ENCODE measurements at regions not wholly inside any gene's neighbourhood (a gene's known extent, or its start where the extent isn't known, plus 50 kb on each side); places are given as distances from the start of the nearest gene placed in this dataset.

DNA sequence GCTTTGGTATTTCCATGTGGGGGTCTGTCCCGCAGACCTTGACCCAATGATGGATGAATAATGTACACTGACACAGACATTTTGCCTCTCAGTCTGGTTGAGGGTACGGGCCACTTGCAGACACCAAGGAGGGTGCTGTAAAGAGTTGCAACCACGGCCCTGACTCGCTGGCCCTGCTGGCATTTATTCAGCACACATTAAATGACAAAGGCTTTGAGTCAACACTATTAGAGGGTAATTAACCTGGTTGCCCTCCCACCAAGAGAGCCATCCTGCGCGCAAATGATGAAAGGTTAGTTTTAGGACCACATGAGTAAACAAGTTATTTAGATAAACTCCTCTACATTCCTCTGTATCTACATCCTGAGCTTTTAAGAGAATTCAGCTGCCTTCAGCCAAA, 308.9 kb upstream of the MMS22L start:
- no peak for DNase-seq

DNA sequence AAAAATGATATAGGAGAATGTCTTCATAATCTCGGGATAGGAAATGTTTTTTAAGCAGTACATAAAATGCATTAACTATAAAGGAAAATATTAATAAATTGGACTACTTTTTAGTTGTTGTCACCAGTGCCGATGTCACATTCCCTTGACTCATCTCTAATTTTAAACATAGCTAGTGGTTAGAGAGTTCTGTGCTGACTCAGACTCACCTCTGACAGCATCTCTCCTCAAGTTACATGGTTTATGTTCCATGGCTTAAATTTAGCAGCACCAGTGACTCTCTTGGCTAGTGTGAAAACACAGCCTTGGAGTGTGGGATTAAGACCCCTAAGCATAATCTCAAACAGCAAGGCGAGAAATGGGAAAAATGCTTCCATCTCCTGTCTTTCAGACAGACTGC, 311.8 kb upstream of the MMS22L start:
- no peak for DNase-seq

DNA sequence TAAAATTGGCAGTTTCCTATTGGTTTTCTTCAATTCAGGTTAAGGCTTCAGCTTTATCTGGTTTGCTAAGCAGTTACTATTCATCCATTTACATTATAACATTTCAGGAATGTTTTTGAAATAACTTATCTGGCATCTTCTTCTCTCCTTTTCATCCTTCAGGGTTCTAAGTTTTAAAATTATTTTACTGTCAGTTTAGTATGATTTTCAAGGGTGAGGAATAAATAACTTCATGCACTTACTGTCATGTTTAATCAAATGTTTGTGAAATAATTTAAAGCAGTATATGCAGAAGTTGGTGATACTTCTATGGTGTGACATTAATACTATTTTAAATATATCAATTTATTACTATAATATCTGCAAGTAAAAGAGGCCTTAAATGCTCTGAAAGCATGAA, 338.1 kb upstream of the MMS22L start:
- DNase-seq = no peak

DNA sequence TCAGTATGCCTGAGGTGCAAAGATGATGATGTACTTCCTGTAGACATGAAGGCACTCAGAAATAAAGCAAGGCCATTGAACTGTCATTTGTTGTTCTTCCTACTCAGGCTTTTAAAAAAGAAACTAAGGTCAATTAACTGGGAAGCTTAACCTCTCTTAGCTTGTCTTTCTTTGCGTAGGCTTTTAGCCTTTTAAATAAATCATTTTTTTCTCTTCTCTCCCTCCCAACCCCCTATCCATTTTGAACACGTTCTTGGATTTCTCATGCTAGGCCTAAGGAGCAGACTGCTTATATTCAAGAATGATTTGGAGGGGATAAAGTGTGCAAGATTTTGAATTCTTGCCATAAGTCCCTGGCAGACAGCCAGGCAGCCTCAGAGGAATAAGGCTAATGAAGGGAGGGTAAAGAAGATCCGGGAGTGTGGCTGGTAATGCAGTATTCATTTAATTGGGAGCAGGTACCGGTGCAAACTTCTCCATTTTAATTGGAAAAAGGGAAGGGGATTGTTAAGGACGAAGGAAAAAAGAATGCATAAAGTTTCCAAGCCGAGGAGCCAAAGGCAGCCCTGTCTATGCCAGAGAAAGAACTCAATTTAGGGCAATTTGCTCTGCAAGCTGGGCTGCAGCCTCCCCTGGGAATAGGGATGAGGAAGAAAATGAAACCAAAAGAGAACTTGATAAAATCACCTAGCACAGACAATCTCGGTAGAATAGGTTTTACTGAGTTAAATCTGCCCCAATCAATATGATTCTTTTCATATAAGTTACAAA, 343.8 kb upstream of the MMS22L start:
- peak; percentile 57 to 58 for DNase-seq

DNA sequence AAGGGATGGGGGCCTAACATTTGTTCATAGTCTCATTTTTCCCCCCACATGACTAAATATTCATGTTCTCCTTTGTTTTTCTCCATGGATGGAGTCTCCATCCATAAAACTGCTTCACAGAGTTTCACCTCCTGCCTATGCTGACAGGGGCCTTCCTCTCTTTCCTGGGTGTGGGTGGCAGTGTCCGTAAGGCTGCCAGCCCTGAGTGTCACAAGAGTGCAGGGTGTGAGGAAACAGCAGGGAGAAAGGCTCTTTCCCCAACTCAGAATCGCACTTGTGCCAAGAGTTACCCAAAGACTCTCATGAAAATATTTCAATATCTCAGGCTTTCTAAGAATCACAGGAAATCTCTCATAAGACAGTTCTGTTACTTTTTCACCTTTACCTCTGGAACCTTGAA, 346.2 kb upstream of the MMS22L start:
- DNase-seq = no peak

DNA sequence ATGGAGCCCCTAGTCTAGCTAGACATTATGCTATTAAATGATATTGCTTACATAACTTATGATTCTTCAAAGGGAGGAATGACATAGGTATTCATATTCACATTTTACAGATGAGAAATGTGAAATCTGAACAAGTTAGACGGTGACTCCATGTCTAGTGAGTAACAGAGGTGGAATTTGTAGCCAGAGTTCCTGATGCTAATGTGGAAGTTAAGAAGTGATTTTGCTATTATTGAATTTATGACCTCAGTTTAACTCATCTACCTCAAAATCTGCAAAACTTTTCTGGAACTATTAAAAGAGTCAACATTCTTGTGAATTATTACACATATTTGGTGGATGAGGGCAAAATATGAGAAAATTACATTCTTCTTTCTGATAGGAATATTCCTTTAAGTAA, 347.6 kb upstream of the MMS22L start:
- no peak for DNase-seq

DNA sequence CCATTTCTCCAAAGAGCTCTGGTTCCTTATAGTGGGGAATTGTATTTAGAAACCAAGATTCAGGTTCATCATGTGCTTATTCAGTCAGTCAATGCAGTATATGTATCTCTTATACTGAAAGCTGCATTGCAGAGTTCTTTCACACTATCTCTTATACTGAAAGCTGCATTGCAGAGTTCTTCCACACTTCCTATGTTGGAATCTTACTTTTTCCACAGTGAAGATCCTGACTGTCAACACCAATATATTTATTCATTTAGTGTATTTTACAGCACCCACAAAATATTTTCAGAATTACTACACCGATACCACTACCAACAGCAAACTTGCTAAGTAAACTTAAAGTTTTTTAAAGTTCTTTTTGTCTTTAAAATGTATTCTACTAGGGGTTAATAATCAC, 349.3 kb upstream of the MMS22L start:
- DNase-seq = no peak

DNA sequence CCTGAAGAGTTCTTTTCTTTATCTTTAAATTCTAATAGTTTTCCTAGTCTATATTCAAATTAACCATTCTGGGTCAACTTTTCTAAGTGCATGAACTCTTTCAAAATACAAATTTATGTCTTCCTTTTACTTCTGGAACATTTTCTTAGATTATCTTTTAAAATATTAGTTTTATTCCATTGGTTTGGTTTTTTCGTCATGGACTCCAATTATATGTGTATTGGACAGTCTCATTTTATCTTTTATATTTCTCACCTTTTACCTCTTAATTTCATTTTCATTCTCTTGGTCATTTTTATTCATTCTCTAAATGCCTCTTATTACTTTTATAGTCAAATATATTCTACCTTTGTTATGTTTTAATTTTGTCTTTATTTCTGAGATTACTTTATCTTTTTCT, 356.7 kb upstream of the MMS22L start:
- no peak for DNase-seq

DNA sequence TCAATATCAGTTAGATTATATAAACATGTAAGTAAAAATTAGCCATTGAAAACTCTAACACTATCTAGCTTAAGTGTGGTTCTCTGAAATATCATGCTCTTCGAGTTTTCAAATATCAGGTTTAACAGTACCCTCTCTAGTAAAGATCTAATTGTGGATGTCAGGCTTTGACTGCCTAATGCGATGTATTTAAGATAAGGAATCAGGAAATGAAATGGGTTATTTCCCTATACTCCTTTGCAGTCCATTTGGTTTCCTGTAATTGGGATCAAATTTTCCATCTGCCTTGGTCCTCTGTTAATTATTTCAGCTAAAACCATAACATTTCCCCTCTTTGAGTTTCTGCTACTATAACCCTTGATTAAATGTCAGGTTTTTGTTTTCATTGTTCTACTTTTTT, 361.3 kb upstream of the MMS22L start:
- DNase-seq = no peak

DNA sequence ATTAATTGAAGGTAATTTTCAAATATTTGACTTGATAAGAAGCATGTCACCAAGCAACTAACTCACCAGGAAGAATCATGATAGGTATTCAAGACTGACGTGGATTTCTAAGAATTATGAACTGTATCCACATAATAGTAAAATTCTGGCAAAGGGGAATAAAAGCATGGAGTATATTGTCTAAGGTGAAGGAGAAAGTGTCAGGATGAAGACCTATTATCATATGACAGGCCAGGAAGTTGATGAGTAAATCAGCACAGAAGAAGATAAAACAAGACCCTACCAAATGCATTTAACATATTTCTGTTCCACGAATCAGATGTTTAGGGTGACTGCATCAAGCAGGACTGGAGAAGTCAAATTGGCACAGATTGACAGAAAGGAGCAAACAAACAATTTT, 362.7 kb upstream of the MMS22L start:
- DNase-seq = no peak

DNA sequence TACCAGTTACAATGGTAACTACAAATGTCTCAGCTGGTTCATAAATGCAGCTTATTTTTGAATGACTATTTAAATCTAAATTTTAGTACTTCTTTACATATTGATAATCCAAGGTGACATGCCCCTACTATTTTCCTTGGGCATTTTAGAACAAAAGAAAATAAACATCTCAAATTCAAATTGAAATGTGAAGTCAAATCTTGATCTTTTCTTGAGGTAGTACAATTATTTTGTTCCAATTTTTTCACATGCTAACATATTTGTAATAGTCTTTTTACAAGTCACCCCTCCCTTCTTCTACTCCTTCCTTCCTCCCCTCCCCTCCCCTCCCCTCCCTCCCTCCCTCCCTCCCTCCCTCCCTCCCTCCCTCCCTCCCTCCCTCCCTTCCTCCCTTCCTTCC, 370.1 kb upstream of the MMS22L start:
- no peak for DNase-seq

DNA sequence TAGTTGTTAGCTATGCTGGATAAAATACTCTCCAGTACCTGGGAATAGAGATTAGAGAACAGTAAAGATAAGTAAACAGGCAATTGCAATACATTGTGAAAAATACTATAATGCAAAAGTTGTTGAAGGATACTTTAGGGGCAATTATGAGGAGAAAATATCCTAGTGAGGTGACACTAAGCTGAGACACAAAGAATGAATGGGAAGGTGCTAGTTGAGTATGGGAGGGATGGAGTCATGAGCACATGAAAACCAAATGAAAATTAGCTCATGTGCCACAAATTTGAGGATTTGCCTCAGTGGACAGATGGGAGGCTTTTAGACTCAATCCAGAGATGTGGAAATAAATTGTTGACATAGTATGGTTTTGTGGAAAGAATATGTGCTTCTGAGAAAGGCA, 370.5 kb upstream of the MMS22L start:
- DNase-seq = no peak

DNA sequence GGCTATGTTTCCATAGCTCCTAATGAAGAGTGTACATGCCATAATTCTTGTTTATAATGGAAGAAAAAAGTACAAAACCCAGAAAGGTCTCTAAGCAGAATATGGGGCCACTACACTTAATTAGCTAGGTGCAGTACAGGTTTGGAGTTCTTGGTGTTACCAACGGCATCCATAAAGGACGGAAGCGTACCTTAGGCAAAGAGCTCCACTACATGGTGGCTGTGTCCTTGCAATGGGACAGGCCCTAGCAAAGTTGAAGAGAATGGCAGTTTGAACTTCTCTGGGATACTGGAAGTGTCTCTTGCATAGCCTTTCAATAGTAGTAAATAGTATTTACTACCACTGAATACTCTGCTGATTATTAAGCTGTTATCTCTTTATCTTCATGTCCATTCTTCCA, 371.7 kb upstream of the MMS22L start:
- no peak for DNase-seq

DNA sequence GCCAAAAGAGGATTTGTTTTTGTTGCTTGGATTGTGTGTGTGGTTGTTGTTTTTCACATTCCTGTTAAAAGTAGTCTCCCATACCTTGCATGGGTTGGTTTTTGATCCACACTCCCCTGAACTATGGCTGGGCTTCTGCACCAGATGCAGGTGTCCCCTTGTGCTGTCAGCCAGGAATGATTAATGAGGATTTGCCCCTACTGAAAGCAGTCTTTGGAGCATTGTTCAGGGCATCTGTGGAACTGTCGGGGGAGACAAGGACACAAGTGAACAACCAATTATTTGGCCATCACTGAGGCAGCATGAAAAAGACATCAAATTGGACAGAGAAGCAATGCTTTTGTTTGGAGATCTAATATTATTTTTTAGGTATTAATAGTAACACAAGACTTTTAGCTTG, 373.2 kb upstream of the MMS22L start:
- DNase-seq = no peak

DNA sequence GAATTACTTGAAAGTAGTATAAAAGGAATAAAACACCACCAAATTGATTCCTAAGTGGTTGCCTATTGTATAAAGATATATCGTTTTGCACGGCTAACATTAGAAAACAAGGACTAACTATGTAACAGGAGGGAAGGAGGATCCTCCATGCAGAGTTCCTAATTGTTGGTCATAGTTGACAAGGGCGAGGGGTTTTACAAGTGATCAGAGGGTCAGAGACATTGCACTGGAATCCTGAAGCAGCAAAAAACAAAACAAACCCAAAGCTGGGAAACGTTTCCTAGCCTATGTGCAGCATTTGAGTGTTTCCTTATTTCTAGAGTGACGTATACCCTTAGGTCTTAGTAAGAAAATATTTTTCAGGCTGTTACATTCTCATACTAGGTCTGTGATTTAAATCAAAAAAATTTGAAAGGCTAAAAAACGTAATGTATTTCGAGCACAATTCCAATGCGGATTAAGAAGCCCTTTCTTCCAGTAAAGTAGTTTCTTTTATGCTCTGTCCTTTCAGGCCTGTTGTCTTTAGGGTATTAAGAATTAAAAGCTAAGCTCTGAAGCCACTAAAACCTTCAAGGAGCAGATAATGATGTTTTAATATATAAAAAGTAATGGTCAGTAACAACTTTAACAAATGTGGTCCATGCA, 373.8 kb upstream of the MMS22L start:
- no peak for DNase-seq

DNA sequence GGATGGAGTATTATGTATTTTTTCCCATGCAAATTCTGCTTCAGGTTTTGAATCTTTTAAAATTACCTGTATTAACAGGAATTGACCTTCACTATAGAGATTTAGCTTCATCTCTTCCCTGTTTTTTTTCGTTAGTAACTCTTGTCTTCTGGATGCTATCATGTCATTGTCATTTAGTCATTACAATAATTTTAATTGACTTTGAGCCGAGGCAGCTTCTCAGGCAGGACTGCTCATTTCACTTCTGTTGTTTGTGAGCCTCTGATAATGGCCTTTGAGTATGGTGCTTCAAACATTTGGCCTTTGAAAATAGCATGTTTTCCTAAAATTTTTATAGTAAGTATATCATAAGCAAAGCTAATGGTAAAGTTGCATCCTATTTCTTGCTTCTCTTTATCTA, 375.1 kb upstream of the MMS22L start:
- no peak for DNase-seq

DNA sequence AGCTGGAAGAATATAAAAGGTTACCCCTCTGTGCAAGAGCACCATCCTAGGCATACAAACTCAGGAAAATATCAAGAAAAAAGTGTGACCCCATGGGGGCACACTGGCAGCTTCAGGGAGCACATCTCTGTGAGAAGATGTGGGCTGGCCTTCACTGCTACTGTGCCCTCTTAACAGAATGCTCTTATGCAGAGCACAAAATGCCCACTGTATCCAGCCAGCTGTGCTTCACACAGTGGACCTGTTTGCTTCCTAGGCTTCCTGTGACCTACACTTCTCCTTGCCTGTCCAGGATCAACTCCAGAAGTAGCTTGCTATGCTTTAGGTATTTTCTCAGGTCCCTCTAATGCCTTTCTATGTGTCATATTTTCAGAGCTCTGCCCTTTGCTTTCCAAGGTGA, 380.2 kb upstream of the MMS22L start:
- no peak for DNase-seq

DNA sequence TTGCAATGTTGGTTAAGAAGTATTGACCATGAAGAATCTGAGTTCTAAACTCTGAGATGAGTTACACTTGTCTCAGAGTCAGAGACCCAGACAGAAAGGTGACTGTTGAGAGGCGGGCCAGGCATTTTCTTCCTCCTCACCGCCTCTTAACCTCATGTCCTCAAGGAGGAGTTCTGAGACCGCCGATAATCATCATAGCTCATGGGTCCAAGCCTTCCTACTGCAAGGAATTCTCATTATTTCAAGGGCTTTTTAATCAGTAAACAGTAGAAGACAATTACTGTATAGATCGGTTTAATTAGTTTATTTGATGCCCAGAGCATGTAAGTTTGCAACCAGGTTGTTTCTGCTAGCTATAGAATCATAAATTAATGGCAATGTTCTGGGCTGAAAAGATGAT, 382.4 kb upstream of the MMS22L start:
- DNase-seq = no peak

DNA sequence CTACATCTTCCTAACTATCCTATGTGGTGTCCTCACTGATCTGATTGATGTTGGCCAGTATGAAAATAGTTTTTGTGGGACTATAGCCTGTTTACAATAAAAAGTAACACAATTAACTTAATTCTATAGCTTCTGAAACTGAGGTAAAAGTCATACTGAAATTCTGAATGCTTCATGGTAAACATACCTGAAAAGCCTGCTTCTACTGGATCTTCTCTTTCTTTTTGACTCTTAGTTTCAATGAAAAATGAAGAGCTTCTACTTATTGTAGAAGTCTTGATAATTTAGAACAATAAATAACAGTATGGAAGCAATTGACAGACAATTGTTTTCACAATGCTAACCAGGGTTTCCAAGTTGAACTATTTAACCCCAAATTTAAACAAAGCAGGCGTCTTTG, 383.9 kb upstream of the MMS22L start:
- no peak for DNase-seq

DNA sequence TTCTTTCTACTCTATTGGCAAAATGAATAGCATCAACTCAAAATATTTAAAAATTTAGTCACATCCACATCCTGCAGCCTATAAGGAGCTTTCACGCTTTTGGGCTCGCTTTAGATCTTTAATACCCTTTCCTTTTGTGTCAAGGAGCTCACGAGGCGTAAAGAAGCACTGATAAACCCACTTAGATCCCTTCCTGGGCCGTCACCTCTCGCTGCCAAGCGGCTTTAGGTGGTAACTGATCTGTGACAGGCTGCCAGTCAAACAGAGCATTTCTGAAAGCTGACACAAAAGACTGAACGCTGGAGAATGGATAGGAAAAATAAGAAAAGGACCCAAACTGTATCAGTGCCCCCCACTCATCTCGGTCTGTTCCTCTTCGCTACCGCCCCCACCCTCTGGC, 385.7 kb upstream of the MMS22L start:
- no peak for DNase-seq

DNA sequence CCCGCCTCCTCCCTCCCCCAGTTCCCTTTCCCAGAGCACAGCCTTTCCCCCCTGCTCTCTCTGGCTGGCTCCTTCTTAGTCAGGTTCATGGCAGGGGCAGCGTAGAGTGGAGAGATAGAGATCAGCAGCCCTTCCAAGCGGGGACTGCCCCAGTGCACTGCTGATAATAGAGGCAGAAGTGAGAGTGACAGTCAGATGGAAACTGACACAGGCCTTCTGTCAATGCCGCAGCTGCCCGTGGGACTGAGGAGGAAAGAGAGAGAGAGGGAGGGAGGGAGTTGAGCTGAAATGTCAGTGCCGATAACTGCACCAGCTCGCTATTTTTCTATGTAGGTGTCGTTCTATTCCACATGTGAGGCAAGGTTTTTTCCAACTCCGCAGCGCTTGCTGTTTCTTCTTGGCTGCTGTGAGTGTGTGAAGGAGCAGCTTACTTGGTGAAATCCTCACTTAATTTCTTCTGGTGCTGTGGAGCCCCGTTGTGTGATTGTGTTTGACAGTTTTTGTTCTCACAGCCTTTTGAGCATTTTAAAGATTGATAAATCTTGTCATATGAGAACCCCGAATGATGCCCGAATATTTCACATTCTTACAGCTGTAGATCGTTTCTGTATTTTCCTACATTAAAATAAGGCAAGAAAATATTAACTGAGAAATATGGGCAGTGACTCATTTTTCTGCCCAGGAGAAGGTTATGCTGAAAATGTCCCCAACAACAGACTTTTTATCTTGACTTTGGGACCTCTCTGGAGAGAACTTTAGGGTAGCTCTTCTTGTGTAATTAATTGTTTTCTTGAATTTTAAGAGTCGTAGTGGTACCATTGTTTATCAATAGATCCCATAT, 386.4 kb upstream of the MMS22L start:
- DNase-seq = peak; percentile 9 to 13

DNA sequence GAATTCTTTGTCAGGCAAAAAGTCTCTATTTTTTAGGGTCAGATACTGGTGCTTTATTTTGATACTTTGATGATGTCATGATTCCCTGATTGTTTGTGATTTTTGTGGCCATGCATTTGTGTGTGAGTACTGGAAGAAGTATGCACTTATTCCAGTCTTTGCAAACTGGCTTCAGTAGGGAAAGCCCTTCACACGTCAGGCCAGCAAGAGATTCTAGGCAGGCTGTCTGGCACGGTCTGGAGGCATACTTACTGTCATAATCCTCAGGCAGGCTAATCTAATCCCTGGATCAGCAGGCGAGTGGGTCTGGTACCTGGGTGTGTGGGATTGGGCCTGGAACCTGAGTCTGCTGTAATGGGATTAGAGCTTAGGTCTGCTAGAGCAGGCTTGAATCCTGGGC, 391.8 kb upstream of the MMS22L start:
- no peak for DNase-seq

DNA sequence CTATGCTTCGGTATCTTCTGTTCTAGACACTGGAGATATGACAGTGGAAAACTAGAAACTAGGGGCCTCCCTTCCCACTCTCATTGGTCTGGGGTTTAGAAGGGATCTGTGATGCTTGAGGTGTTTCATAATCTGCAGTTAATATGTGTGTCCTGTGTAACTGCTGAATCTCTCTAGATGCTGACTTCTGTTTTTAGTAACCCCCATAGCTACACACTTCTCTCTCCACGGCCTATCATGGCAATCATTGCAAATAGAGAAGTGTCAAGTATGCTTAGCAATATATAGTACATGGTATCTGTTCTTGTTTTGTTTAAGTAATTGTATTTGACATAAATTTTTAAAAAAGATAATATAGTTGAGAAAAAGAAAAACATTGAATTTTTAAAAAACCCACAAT, 394.6 kb upstream of the MMS22L start:
- no peak for DNase-seq
